GM23248 (cell line): ENCODE measurements at regions not wholly inside any gene's neighbourhood (a gene's known extent, or its start where the extent isn't known, plus 50 kb on each side); places are given as distances from the start of the nearest gene placed in this dataset.
A peak's percentile ranks its signal among the peaks of the same experiment; 100 is the strongest.

ENCODE experiments used
- DNase-seq: peaks from one replicate; pipeline ENCODE4 v3.0.0-alpha.2; 2015
- H2AFZ ChIP-seq: fragments of 200-600 bp; sonication (generic); 2 replicates; pipeline ENCODE4 v1.6.1; 2016; ENCODE audit warnings: antibody characterized with exemption
- H3F3A ChIP-seq: fragments of 200-600 bp; sonication (generic); 2 replicates; pipeline ENCODE4 v1.6.1; 2016; ENCODE audit warnings: mild to moderate bottlenecking, antibody characterized with exemption, mixed run types; ENCODE audit not compliant: insufficient read depth
- H3K27ac ChIP-seq: fragments of 200-600 bp; sonication (generic); 2 replicates; pipeline ENCODE4 v1.5.1; 2016; ENCODE audit warnings: mild to moderate bottlenecking
- H3K27me3 ChIP-seq: fragments of 200-600 bp; sonication (generic); replicated peaks from 2 replicates; pipeline ENCODE4 v1.6.1; 2016; ENCODE audit warnings: mild to moderate bottlenecking; ENCODE audit not compliant: insufficient read depth
- H3K36me3 ChIP-seq: fragments of 200-600 bp; sonication (generic); 2 replicates; pipeline ENCODE4 v1.6.1; 2016; ENCODE audit warnings: low read depth, mild to moderate bottlenecking
- H3K4me1 ChIP-seq: fragments of 200-600 bp; sonication (generic); 2 replicates; pipeline ENCODE4 v1.6.1; 2016; ENCODE audit warnings: mild to moderate bottlenecking; ENCODE audit not compliant: insufficient read depth
- H3K4me2 ChIP-seq: fragments of 200-600 bp; sonication (generic); one replicate; pipeline ENCODE4 v1.6.1; 2016; ENCODE audit warnings: mild to moderate bottlenecking; ENCODE audit not compliant: unreplicated experiment
- H3K4me3 ChIP-seq: fragments of 200-600 bp; sonication (generic); 2 replicates; pipeline ENCODE4 v1.5.1; 2016; ENCODE audit warnings: mild to moderate bottlenecking
- H3K79me2 ChIP-seq: fragments of 200-600 bp; sonication (generic); 2 replicates; pipeline ENCODE4 v1.6.1; 2016; ENCODE audit warnings: mild to moderate bottlenecking; ENCODE audit not compliant: insufficient read depth
- H3K9ac ChIP-seq: fragments of 200-600 bp; sonication (generic); 2 replicates; pipeline ENCODE4 v1.6.1; 2016; ENCODE audit warnings: mild to moderate bottlenecking
- H3K9me2 ChIP-seq: fragments of 200-600 bp; sonication (generic); 2 replicates; pipeline ENCODE4 v1.6.1; 2016; ENCODE audit warnings: mixed run types, mild to moderate bottlenecking, moderate library complexity; ENCODE audit not compliant: insufficient read depth
- H3K9me3 ChIP-seq: fragments of 200-600 bp; sonication (generic); one replicate; pipeline ENCODE4 v1.6.1; 2017; ENCODE audit warnings: low read depth
- H4K20me1 ChIP-seq: fragments of 200-600 bp; sonication (generic); 2 replicates; pipeline ENCODE4 v1.6.0; 2016; ENCODE audit not compliant: insufficient read depth
- EZH2 ChIP-seq: fragments of 200-600 bp; sonication (generic); IDR thresholded peaks from 2 replicates; pipeline ENCODE4 v1.6.1; 2018; ENCODE audit warnings: antibody characterized with exemption, mild to moderate bottlenecking; ENCODE audit not compliant: insufficient read depth, poor library complexity, severe bottlenecking
- EZH2phosphoT487 ChIP-seq: fragments of 200-600 bp; sonication (generic); IDR thresholded peaks from 2 replicates; pipeline ENCODE4 v1.6.1; 2018; ENCODE audit warnings: antibody characterized with exemption, moderate library complexity, mild to moderate bottlenecking, low read depth; ENCODE audit not compliant: insufficient read depth
- WGBS, 2 experiments: methylation state at CpG; one replicate each; pipeline ENCODE4 v1.1.6; 2015 to 2017; ENCODE audit warnings: low lambda C conversion rate in 2 of 2, low coverage in 1 of 2; ENCODE audit errors: missing lambda C conversion rate in 2 of 2; 5-methylcytosine and 5-hydroxymethylcytosine counted together
- in situ Hi-C: fragments of 300-500 bp; cut with MboI; formaldehyde crosslinking; loops from 2 replicates; pipeline ENCODE4 v1.15.0; 2020

- peak overlapping the region; percentile 47 for H2AFZ ChIP-seq
- peak overlapping the region; percentile 53 for H3K4me3 ChIP-seq
- peak overlapping the region; percentile 42 for H3K9ac ChIP-seq
- peak; percentile 95 for DNase-seq
- peaks cover 56% of the 10 kb centered on the region for H3K4me1 ChIP-seq
- H3K79me2 ChIP-seq, result no peaks in the 10 kb centered on the region
- H3K27ac ChIP-seq, result peak overlapping the region; percentile 70
- H3K4me2 ChIP-seq, result peak overlapping the region; percentile 78
- no peaks in the 10 kb centered on the region for H4K20me1 ChIP-seq
- H3K36me3 ChIP-seq, result no peaks in the 10 kb centered on the region
- H3K9me2 ChIP-seq, result no peaks in the 10 kb centered on the region
- H3K27me3 ChIP-seq, result no peaks in the 10 kb centered on the region
- peaks cover 50% of the 10 kb centered on the region for H3F3A ChIP-seq
- H3K9me3 ChIP-seq, result no peaks in the 10 kb centered on the region
- WGBS, 2 experiments, result 1% methylated on average over 9 of the region's 9 CpGs
- in situ Hi-C loops, result no loop called here
- TF ChIP-seq EZH2phosphoT487 (no peak), EZH2 (no peak)
These were observed 59.6 kb upstream of the C1orf87 start for GRCh38 chr1:60133000-60133673.

- Histone ChIP-seq H3K36me3 (no peaks in the 10 kb centered on the region), H3K4me3 (no peak overlapping the region), H3K4me1 (peaks cover 56% of the 10 kb centered on the region), H2AFZ (no peak overlapping the region), H3K27ac (no peak overlapping the region), H4K20me1 (no peaks in the 10 kb centered on the region), H3K9ac (no peak overlapping the region), H3K27me3 (no peaks in the 10 kb centered on the region), H3K9me2 (no peaks in the 10 kb centered on the region), H3K9me3 (no peaks in the 10 kb centered on the region), H3F3A (peaks cover 50% of the 10 kb centered on the region), H3K4me2 (no peak overlapping the region), H3K79me2 (no peaks in the 10 kb centered on the region)
- DNase-seq, result no peak
- in situ Hi-C loops, result no loop called here
- 95 to 99% methylated on average over 5 of the region's 5 CpGs for WGBS, 2 experiments
- TF ChIP-seq EZH2phosphoT487 (no peak), EZH2 (no peak)
These were observed 58.5 kb upstream of the C1orf87 start for GRCh38 chr1:60132108-60132507.

GRCh38 chr1:60130703-60131102 is 57.1 kb upstream of the C1orf87 start:
- Histone ChIP-seq H3K4me1 (peaks cover 48% of the 10 kb centered on the region), H3K27me3 (no peaks in the 10 kb centered on the region), H3F3A (peaks cover 50% of the 10 kb centered on the region), H3K9me3 (no peaks in the 10 kb centered on the region), H3K79me2 (no peaks in the 10 kb centered on the region), H3K27ac (0 out of 2 replicates have a peak overlapping the region, but pooled peaks have one; percentile 10), H4K20me1 (no peaks in the 10 kb centered on the region), H3K9me2 (no peaks in the 10 kb centered on the region), H3K4me2 (peak overlapping the region; percentile 35), H3K36me3 (no peaks in the 10 kb centered on the region), H2AFZ (no peak overlapping the region), H3K9ac (no peak overlapping the region), H3K4me3 (no peak overlapping the region)
- whole genome bisulfite sequencing, 2 experiments, result 54 to 60% methylated on average over 3 of the region's 3 CpGs
- peak; percentile 79 for DNase-seq
- in situ Hi-C loops, result no loop called here
- TF ChIP-seq EZH2 (no peak), EZH2phosphoT487 (no peak)

- WGBS, 2 experiments, result 63 to 64% methylated on average over 4 of the region's 4 CpGs
- DNase-seq, result peak; percentile 66
- no peak overlapping the region for H2AFZ ChIP-seq
These were observed 56.3 kb upstream of the C1orf87 start for GRCh38 chr1:60129911-60130310.

More at GRCh38 chr1:60129911-60130310, 56.3 kb upstream of the C1orf87 start:
- TF ChIP-seq EZH2phosphoT487, result no peak
- TF ChIP-seq EZH2, result no peak
- in situ Hi-C loops, result no loop called here
- peaks cover 50% of the 10 kb centered on the region for H3F3A ChIP-seq
- H3K27ac ChIP-seq, result no peak overlapping the region
- peaks cover 48% of the 10 kb centered on the region for H3K4me1 ChIP-seq
- no peaks in the 10 kb centered on the region for H3K27me3 ChIP-seq
- no peaks in the 10 kb centered on the region for H3K36me3 ChIP-seq
- no peaks in the 10 kb centered on the region for H3K9me2 ChIP-seq
- no peak overlapping the region for H3K9ac ChIP-seq
- H3K4me2 ChIP-seq, result peak overlapping the region; percentile 25
- no peaks in the 10 kb centered on the region for H3K9me3 ChIP-seq
- no peaks in the 10 kb centered on the region for H3K79me2 ChIP-seq
- no peak overlapping the region for H3K4me3 ChIP-seq
- no peaks in the 10 kb centered on the region for H4K20me1 ChIP-seq
